ENCODE measurements at regions not wholly inside any gene's neighbourhood (a gene's known extent, or its start where the extent isn't known, plus 50 kb on each side); places are given as distances from the start of the nearest gene placed in this dataset.

GRCh38 chr9:20264896-20265295 is 357.4 kb downstream of the MLLT3 start:
- Histone ChIP-seq H3K9ac (ENCODE audit: low read length) (no peak overlapping the region), H3K9me3 (ENCODE audit: low read length) (no peaks in the 10 kb centered on the region), H3K27me3 (ENCODE audit: control insufficient read depth in 1 of 2, insufficient read depth in 2 of 2, low read length in 2 of 2) (no peaks in the 10 kb centered on the region), H3K4me3 (ENCODE audit: low read depth in 1 of 2, low read length in 2 of 2) (no peak overlapping the region), H3K4me1 (ENCODE audit: insufficient read depth, low read length) (no peaks in the 10 kb centered on the region), H3K36me3 (ENCODE audit: insufficient read depth, low read length) (no peaks in the 10 kb centered on the region), H3K27ac (ENCODE audit: low read depth, low read length) (no peak overlapping the region)

DNA sequence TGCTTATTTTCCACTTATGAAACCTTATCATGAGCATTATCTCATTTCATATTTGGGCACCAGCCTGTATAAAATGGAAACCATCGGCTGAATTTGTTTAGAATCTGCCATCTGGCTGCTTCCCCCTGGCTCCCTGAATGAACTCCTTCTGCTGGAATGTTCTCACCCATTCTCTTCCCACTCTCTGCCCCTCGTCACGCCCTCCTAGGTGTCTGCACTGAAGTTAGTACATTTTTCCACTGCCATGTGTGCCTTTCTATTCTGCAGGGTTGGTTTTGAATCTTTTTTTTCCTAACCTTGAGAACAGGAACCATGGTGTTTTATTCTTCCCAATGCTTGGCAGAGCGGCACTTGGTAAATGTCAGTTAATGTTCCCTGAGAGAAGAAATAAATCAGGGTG is 359.7 kb downstream of the MLLT3 start:
- H3K27me3 ChIP-seq (ENCODE audit: control insufficient read depth in 1 of 2, insufficient read depth in 2 of 2, low read length in 2 of 2), result no peaks in the 10 kb centered on the region
- H3K4me3 ChIP-seq (ENCODE audit: low read depth in 1 of 2, low read length in 2 of 2), result no peak overlapping the region
- H3K4me1 ChIP-seq (ENCODE audit: insufficient read depth, low read length), result no peaks in the 10 kb centered on the region

GRCh38 chr9:20256284-20256948 is 365.9 kb downstream of the MLLT3 start:
- Histone ChIP-seq H3K9me3 (ENCODE audit: low read length) (no peaks in the 10 kb centered on the region), H3K4me1 (ENCODE audit: insufficient read depth, low read length) (no peaks in the 10 kb centered on the region), H3K27me3 (ENCODE audit: control insufficient read depth in 1 of 2, insufficient read depth in 2 of 2, low read length in 2 of 2) (no peaks in the 10 kb centered on the region), H3K4me3 (ENCODE audit: low read depth in 1 of 2, low read length in 2 of 2) (no peak overlapping the region), H3K27ac (ENCODE audit: low read depth, low read length) (no peak overlapping the region), H3K9ac (ENCODE audit: low read length) (no peak overlapping the region), H3K36me3 (ENCODE audit: insufficient read depth, low read length) (no peaks in the 10 kb centered on the region)

More for the DNA sequence above, 359.7 kb downstream of the MLLT3 start:
- H3K9ac ChIP-seq (ENCODE audit: low read length), result no peak overlapping the region
- H3K36me3 ChIP-seq (ENCODE audit: insufficient read depth, low read length), result no peaks in the 10 kb centered on the region
- no peak overlapping the region for H3K27ac ChIP-seq (ENCODE audit: low read depth, low read length)
- no peaks in the 10 kb centered on the region for H3K9me3 ChIP-seq (ENCODE audit: low read length)

DNA sequence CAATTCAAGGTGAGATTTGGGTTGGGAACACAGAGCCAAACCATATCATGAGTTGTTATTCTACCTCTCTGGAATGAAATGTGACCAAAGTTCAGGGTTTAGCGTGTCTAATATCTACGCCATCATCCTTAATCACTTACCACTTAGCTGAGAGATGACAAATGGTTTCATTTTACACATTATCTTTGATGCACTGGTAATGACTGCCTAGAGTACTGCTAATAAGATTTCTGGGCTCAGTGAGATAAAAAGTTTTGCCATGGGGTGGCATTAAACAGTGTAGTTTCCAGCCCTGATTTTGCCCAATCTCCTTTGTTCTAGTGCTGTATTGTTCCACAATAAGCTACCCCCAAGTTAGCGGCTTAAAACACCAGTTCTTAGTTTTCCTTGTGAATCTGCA is 367.2 kb downstream of the MLLT3 start:
- Histone ChIP-seq H3K9me3 (ENCODE audit: low read length) (no peaks in the 10 kb centered on the region), H3K4me1 (ENCODE audit: insufficient read depth, low read length) (no peaks in the 10 kb centered on the region), H3K9ac (ENCODE audit: low read length) (no peak overlapping the region), H3K27me3 (ENCODE audit: control insufficient read depth in 1 of 2, insufficient read depth in 2 of 2, low read length in 2 of 2) (no peaks in the 10 kb centered on the region), H3K4me3 (ENCODE audit: low read depth in 1 of 2, low read length in 2 of 2) (no peak overlapping the region), H3K36me3 (ENCODE audit: insufficient read depth, low read length) (no peaks in the 10 kb centered on the region), H3K27ac (ENCODE audit: low read depth, low read length) (no peak overlapping the region)

- H3K27me3 ChIP-seq (ENCODE audit: control insufficient read depth in 1 of 2, insufficient read depth in 2 of 2, low read length in 2 of 2), result no peaks in the 10 kb centered on the region
- H3K36me3 ChIP-seq (ENCODE audit: insufficient read depth, low read length), result no peaks in the 10 kb centered on the region
- no peak overlapping the region for H3K9ac ChIP-seq (ENCODE audit: low read length)
- H3K9me3 ChIP-seq (ENCODE audit: low read length), result no peaks in the 10 kb centered on the region
- H3K4me3 ChIP-seq (ENCODE audit: low read depth in 1 of 2, low read length in 2 of 2), result no peak overlapping the region
- no peaks in the 10 kb centered on the region for H3K4me1 ChIP-seq (ENCODE audit: insufficient read depth, low read length)
- H3K27ac ChIP-seq (ENCODE audit: low read depth, low read length), result no peak overlapping the region
These were observed 368.7 kb downstream of the MLLT3 start for GRCh38 chr9:20253635-20254034.

GRCh38 chr9:20252778-20253177 is 369.5 kb downstream of the MLLT3 start:
- Histone ChIP-seq H3K4me3 (ENCODE audit: low read depth in 1 of 2, low read length in 2 of 2) (no peak overlapping the region), H3K27ac (ENCODE audit: low read depth, low read length) (no peak overlapping the region), H3K27me3 (ENCODE audit: control insufficient read depth in 1 of 2, insufficient read depth in 2 of 2, low read length in 2 of 2) (no peaks in the 10 kb centered on the region), H3K9ac (ENCODE audit: low read length) (no peak overlapping the region), H3K36me3 (ENCODE audit: insufficient read depth, low read length) (no peaks in the 10 kb centered on the region), H3K4me1 (ENCODE audit: insufficient read depth, low read length) (no peaks in the 10 kb centered on the region), H3K9me3 (ENCODE audit: low read length) (no peaks in the 10 kb centered on the region)

DNA sequence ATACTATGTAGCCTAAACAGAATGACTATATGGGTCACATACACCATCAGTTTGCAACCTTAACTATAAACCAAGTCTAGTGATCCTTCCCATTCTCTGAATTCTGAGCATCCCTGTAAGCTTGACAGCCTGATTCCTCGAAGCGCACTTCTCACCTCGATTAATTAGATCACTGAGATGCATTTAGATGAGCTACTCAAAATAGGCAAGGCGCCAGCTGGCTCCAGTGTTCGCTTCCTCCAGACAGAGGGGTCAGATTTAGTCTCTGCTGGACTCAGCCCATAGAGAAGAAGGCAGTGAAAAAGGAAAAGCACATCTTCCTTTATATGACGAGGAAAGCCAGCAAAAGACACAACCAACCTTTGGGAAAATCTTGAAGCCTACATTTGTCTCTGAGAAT is 371.5 kb downstream of the MLLT3 start:
- Histone ChIP-seq H3K9ac (ENCODE audit: low read length) (no peak overlapping the region), H3K4me1 (ENCODE audit: insufficient read depth, low read length) (no peaks in the 10 kb centered on the region), H3K27ac (ENCODE audit: low read depth, low read length) (no peak overlapping the region), H3K9me3 (ENCODE audit: low read length) (no peaks in the 10 kb centered on the region), H3K36me3 (ENCODE audit: insufficient read depth, low read length) (no peaks in the 10 kb centered on the region), H3K27me3 (ENCODE audit: control insufficient read depth in 1 of 2, insufficient read depth in 2 of 2, low read length in 2 of 2) (no peaks in the 10 kb centered on the region), H3K4me3 (ENCODE audit: low read depth in 1 of 2, low read length in 2 of 2) (no peak overlapping the region)

DNA sequence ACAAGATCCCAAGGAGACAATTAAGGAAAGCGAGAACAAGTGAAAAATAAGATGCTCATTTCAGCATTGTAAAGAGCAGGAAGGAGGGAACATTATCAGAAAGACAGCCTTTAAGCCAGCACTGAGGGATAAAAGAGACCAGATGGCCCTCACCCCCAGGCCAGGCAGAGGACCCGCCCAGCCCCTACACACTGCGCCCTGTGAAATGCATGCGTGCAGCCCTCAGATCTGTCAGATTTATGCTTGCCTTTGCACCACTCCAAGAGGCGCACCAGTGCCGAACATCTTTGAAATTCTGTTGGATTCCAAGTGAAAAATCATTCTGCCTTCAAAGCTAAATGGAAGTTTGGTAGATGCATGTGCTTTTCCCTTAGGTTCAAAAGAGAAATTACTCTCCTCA is 378.0 kb downstream of the MLLT3 start:
- no peak overlapping the region for H3K4me3 ChIP-seq (ENCODE audit: low read depth in 1 of 2, low read length in 2 of 2)
- H3K27ac ChIP-seq (ENCODE audit: low read depth, low read length), result no peak overlapping the region
- no peaks in the 10 kb centered on the region for H3K4me1 ChIP-seq (ENCODE audit: insufficient read depth, low read length)
- no peaks in the 10 kb centered on the region for H3K36me3 ChIP-seq (ENCODE audit: insufficient read depth, low read length)
- no peaks in the 10 kb centered on the region for H3K9me3 ChIP-seq (ENCODE audit: low read length)
- H3K27me3 ChIP-seq (ENCODE audit: control insufficient read depth in 1 of 2, insufficient read depth in 2 of 2, low read length in 2 of 2), result no peaks in the 10 kb centered on the region
- no peak overlapping the region for H3K9ac ChIP-seq (ENCODE audit: low read length)

DNA sequence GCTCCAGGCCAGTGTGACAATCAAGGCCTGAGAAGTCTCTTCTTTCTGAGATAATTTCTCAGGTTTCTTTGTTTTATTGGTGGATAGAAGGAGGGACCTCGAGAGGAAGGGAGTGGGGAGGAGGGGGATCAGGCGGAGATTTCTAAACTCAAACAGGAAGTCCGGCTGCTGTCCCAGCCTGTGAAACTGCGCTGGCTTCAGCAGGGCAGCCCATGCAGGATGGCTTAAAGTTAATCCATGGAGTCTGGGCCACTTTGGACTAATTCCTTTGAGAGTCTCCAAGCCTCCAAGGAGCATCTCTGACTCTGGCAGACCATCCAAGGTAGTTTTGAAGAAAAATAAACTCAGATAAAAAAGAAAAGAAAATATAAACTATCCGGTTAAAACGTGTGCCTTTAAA is 378.5 kb downstream of the MLLT3 start:
- H3K36me3 ChIP-seq (ENCODE audit: insufficient read depth, low read length), result no peaks in the 10 kb centered on the region
- no peak overlapping the region for H3K9ac ChIP-seq (ENCODE audit: low read length)
- no peaks in the 10 kb centered on the region for H3K27me3 ChIP-seq (ENCODE audit: control insufficient read depth in 1 of 2, insufficient read depth in 2 of 2, low read length in 2 of 2)
- no peak overlapping the region for H3K27ac ChIP-seq (ENCODE audit: low read depth, low read length)
- H3K9me3 ChIP-seq (ENCODE audit: low read length), result no peaks in the 10 kb centered on the region
- H3K4me1 ChIP-seq (ENCODE audit: insufficient read depth, low read length), result no peaks in the 10 kb centered on the region
- H3K4me3 ChIP-seq (ENCODE audit: low read depth in 1 of 2, low read length in 2 of 2), result no peak overlapping the region

- Histone ChIP-seq H3K9ac (ENCODE audit: low read length) (no peak overlapping the region), H3K36me3 (ENCODE audit: insufficient read depth, low read length) (no peaks in the 10 kb centered on the region), H3K9me3 (ENCODE audit: low read length) (no peaks in the 10 kb centered on the region), H3K27me3 (ENCODE audit: control insufficient read depth in 1 of 2, insufficient read depth in 2 of 2, low read length in 2 of 2) (no peaks in the 10 kb centered on the region), H3K4me3 (ENCODE audit: low read depth in 1 of 2, low read length in 2 of 2) (no peak overlapping the region), H3K4me1 (ENCODE audit: insufficient read depth, low read length) (no peaks in the 10 kb centered on the region), H3K27ac (ENCODE audit: low read depth, low read length) (no peak overlapping the region)
These were observed 379.6 kb downstream of the MLLT3 start for GRCh38 chr9:20242510-20243189.

DNA sequence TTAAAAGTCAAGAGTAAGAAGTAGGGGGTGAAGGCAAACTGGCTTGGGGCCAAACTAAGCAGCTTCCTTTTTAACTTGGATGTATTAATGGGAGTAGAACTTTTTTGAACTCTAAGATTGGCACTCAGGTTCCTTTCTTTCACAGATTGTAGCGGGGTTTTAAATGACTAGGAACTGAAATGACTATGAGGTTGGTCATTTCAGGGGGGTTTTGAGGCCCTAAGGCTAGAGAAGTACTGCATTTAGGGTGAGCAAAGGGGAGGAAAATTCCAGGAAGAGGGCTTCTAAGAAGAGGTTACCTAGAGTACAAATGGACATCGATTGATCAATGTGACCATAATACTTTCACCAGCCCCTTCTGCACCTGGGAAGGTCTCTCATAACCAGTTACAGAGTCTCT is 381.8 kb downstream of the MLLT3 start:
- H3K4me3 ChIP-seq (ENCODE audit: low read depth in 1 of 2, low read length in 2 of 2), result no peak overlapping the region
- no peaks in the 10 kb centered on the region for H3K27me3 ChIP-seq (ENCODE audit: control insufficient read depth in 1 of 2, insufficient read depth in 2 of 2, low read length in 2 of 2)
- H3K9me3 ChIP-seq (ENCODE audit: low read length), result no peaks in the 10 kb centered on the region
- no peak overlapping the region for H3K27ac ChIP-seq (ENCODE audit: low read depth, low read length)
- H3K4me1 ChIP-seq (ENCODE audit: insufficient read depth, low read length), result no peaks in the 10 kb centered on the region
- no peak overlapping the region for H3K9ac ChIP-seq (ENCODE audit: low read length)
- no peaks in the 10 kb centered on the region for H3K36me3 ChIP-seq (ENCODE audit: insufficient read depth, low read length)

DNA sequence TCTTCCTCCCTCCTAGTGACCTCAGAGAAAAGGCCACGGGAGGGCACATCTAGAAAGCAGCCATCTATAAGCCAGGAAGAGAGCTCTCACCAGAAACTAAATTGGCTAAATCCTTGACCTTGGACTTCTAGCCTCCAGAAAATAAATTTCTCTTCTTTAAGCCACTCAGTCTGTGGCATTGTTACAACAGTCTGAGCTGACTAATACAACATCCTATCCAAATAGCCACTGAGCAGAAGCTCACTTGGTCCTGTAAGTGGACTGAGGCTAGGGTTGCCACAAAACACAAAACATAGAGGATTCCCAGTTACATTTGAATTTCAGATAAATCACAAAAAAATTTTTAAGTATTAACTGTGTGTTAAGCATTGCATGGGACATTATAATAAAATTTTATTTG is 383.4 kb downstream of the MLLT3 start:
- Histone ChIP-seq H3K9ac (ENCODE audit: low read length) (no peak overlapping the region), H3K27ac (ENCODE audit: low read depth, low read length) (no peak overlapping the region), H3K9me3 (ENCODE audit: low read length) (no peaks in the 10 kb centered on the region), H3K27me3 (ENCODE audit: control insufficient read depth in 1 of 2, insufficient read depth in 2 of 2, low read length in 2 of 2) (no peaks in the 10 kb centered on the region), H3K4me3 (ENCODE audit: low read depth in 1 of 2, low read length in 2 of 2) (no peak overlapping the region), H3K36me3 (ENCODE audit: insufficient read depth, low read length) (no peaks in the 10 kb centered on the region), H3K4me1 (ENCODE audit: insufficient read depth, low read length) (no peaks in the 10 kb centered on the region)
